CD4-positive, alpha-beta T cell (primary cell): ENCODE measurements at regions not wholly inside any gene's neighbourhood (a gene's known extent, or its start where the extent isn't known, plus 50 kb on each side); places are given as distances from the start of the nearest gene placed in this dataset.

ENCODE experiments used
- ATAC-seq: fragments of 200-7000 bp; cut with Tn5 transposase; one replicate; pipeline ENCODE4 v1.10.0; 2022; ENCODE audit warnings: mild to moderate bottlenecking; ENCODE audit not compliant: poor library complexity
- CTCF ChIA-PET: fragments of 350-600 bp; sonication (Branson Sonifier 250); formaldehyde crosslinking; loops from one replicate; lab custom pipeline; 2021; ENCODE audit warnings: antibody characterized with exemption, inconsistent platforms; lab: Charles Lee
- POLR2A ChIA-PET: fragments of 350-600 bp; sonication (Branson Sonifier 250); formaldehyde crosslinking; loops from one replicate; lab custom pipeline; 2021; ENCODE audit warnings: antibody characterized with exemption, inconsistent platforms; lab: Charles Lee
- DNase-seq, 14 experiments: peaks; one replicate each; pipeline ENCODE4 v3.0.0-alpha.2; 2013 to 2020; ENCODE audit warnings: mixed read lengths in 2 of 14
- H3K27ac ChIP-seq, 2 donors: one replicate each; pipeline versions ENCODE4 v1.5.1 to v1.7.0; 2013; ENCODE audit warnings: low read length in 2 of 2, low read depth in 1 of 2, mild to moderate bottlenecking in 1 of 2
- H3K27me3 ChIP-seq, 2 experiments: 1 replicate in 1 of 2; 2 replicates in 1 of 2; pipeline versions ENCODE4 v1.6.1 to v1.7.0; 2013; ENCODE audit warnings: low read length in 2 of 2, control low read depth in 1 of 2, mild to moderate bottlenecking in 1 of 2, moderate library complexity in 1 of 2; ENCODE audit not compliant: insufficient read depth in 2 of 2, control insufficient read depth in 1 of 2
- H3K36me3 ChIP-seq: one replicate; pipeline ENCODE4 v1.6.1; 2013; ENCODE audit warnings: low read length, control low read depth; ENCODE audit not compliant: insufficient read depth
- H3K4me1 ChIP-seq: one replicate; pipeline ENCODE4 v1.6.1; 2013; ENCODE audit warnings: low read length, control low read depth; ENCODE audit not compliant: insufficient read depth
- H3K4me3 ChIP-seq: one replicate; pipeline ENCODE4 v1.5.1; 2013; ENCODE audit warnings: mild to moderate bottlenecking, low read length, moderate library complexity
- H3K9me3 ChIP-seq, 2 experiments: 1 replicate in 1 of 2; 2 replicates in 1 of 2; pipeline versions ENCODE4 v1.6.1 to v1.7.0; 2013; ENCODE audit warnings: low read length in 2 of 2, mild to moderate bottlenecking in 2 of 2, control low read depth in 1 of 2, moderate library complexity in 1 of 2; ENCODE audit not compliant: control insufficient read depth in 1 of 2, insufficient read depth in 1 of 2
- H3K27ac Mint-ChIP-seq: one replicate; pipeline ENCODE4 v1.8.0; 2020; ENCODE audit warnings: mixed read lengths
- H3K27me3 Mint-ChIP-seq: one replicate; pipeline ENCODE4 v1.8.0; 2021; ENCODE audit warnings: mixed read lengths
- H3K36me3 Mint-ChIP-seq: one replicate; pipeline ENCODE4 v1.8.0; 2021; ENCODE audit warnings: low read depth, mixed read lengths
- H3K4me1 Mint-ChIP-seq: one replicate; pipeline ENCODE4 v1.8.0; 2021; ENCODE audit warnings: low read depth, mixed read lengths
- H3K4me3 Mint-ChIP-seq: one replicate; pipeline ENCODE4 v1.8.0; 2020; ENCODE audit warnings: mild to moderate bottlenecking, mixed read lengths
- H3K9me3 Mint-ChIP-seq: one replicate; pipeline ENCODE4 v1.8.0; 2020; ENCODE audit warnings: mixed read lengths
- CTCF ChIP-seq: fragments of 200-600 bp; IDR thresholded peaks from one replicate; pipeline ENCODE4 v1.8.0; 2022; ENCODE audit warnings: antibody characterized with exemption, mild to moderate bottlenecking
- intact Hi-C, 2 experiments: fragments of 100-400 bp; cut with DNase I in 1 of 2; cut with micrococcal nuclease in 1 of 2; formaldehyde crosslinking; loops; one replicate each; pipeline versions ENCODE4 v1.15.1 to v1.9.0; 2023 to 2025; cut with DNase I, micrococcal nuclease

GRCh38 chr13:69649063-69649392, 458.6 kb upstream of the ATXN8OS start:
- intact Hi-C loops: no loop called here
- CTCF ChIA-PET: no interaction called here
- no peaks in the 10 kb centered on the region for H3K27me3 Mint-ChIP-seq
- DNase-seq: no peak
- no peak for ATAC-seq
- Histone ChIP-seq H3K4me3 (no peak overlapping the region), H3K27ac (no peak overlapping the region), H3K4me1 (no peaks in the 10 kb centered on the region), H3K36me3 (no peaks in the 10 kb centered on the region), H3K9me3 (peaks cover 4 to 9% of the 10 kb centered on the region in 2 experiments), H3K27me3 (no peaks in the 10 kb centered on the region)
- H3K4me3 Mint-ChIP-seq: no peak overlapping the region
- POLR2A ChIA-PET: no interaction called here
- H3K9me3 Mint-ChIP-seq: peaks cover 2% of the 10 kb centered on the region
- no peaks in the 10 kb centered on the region for H3K36me3 Mint-ChIP-seq
- no peaks in the 10 kb centered on the region for H3K4me1 Mint-ChIP-seq
- H3K27ac Mint-ChIP-seq: no peak overlapping the region
- TF ChIP-seq CTCF: no peak

GRCh38 chr13:69648340-69649062, 459.1 kb upstream of the ATXN8OS start:
- intact Hi-C loops: no loop called here
- Histone ChIP-seq H3K27ac (no peak overlapping the region), H3K4me3 (no peak overlapping the region), H3K4me1 (no peaks in the 10 kb centered on the region), H3K27me3 (no peaks in the 10 kb centered on the region), H3K9me3 (peaks cover 4 to 12% of the 10 kb centered on the region in 2 experiments), H3K36me3 (no peaks in the 10 kb centered on the region)
- Mint-ChIP-seq H3K27ac (no peak overlapping the region), H3K4me1 (no peaks in the 10 kb centered on the region), H3K9me3 (peaks cover 2% of the 10 kb centered on the region), H3K36me3 (no peaks in the 10 kb centered on the region), H3K4me3 (no peak overlapping the region), H3K27me3 (no peaks in the 10 kb centered on the region)
- DNase-seq (no peak), ATAC-seq (no peak)
- ChIA-PET POLR2A (no interaction called here), CTCF (no interaction called here)
- no peak for TF ChIP-seq CTCF

- ChIA-PET CTCF (no interaction called here), POLR2A (no interaction called here)
- H3K9me3 ChIP-seq: peaks cover 4 to 15% of the 10 kb centered on the region in 2 experiments
- ATAC-seq (no peak), DNase-seq (no peak)
- Mint-ChIP-seq H3K27ac (no peak overlapping the region), H3K27me3 (no peaks in the 10 kb centered on the region), H3K36me3 (no peaks in the 10 kb centered on the region), H3K9me3 (peaks cover 7% of the 10 kb centered on the region), H3K4me3 (no peak overlapping the region), H3K4me1 (no peaks in the 10 kb centered on the region)
- H3K27me3 ChIP-seq: no peaks in the 10 kb centered on the region
- intact Hi-C loops: no loop called here
- no peak for TF ChIP-seq CTCF
- H3K4me3 ChIP-seq: no peak overlapping the region
- no peaks in the 10 kb centered on the region for H3K4me1 ChIP-seq
- H3K36me3 ChIP-seq: no peaks in the 10 kb centered on the region
- H3K27ac ChIP-seq: no peak overlapping the region
These were observed 463.2 kb upstream of the ATXN8OS start for GRCh38 chr13:69644447-69644846.
